ENCODE measurements at regions not wholly inside any gene's neighbourhood (a gene's known extent, or its start where the extent isn't known, plus 50 kb on each side); places are given as distances from the start of the nearest gene placed in this dataset.

DNA sequence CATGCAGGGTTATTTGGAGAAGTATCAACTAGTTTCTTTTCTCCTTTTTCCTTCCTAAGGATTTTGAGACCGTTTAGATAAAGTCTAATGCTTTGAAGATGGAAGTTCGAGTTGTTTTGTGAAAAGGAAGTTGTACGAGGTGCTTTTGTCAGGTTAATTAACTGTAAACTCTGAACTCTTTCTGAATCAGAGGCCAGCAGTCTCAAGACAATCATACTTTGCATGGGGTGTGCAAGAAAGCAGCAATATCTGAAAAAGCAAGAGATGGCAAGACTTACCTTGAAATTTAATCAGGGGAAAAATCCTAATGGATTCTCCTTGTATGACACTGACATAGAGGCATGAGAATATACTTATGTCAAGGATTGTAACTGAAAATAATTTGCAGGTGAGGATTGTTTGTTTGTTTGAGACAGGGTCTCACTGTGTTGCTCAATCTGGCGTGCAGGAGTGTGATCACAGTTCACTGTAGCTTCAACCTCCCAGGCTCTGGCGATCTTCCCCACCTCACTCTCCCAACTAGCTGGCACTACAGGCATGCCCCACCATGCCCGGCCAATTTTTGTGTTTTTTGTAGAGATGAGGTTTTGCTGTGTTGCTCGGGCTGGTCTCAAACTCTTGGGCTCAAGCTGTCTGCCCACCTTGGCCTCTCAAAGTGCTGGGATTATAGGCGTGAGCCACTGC lies 170.2 kb upstream of the HMGA2 start:
- H2AFZ ChIP-seq (ENCODE audit: low read depth), result peak overlapping the region; percentile 70
- H3K4me2 ChIP-seq, result peak overlapping the region; percentile 41
- 36% methylated on average over 8 of the region's 8 CpGs for WGBS (ENCODE audit: low lambda C conversion rate)

DNA sequence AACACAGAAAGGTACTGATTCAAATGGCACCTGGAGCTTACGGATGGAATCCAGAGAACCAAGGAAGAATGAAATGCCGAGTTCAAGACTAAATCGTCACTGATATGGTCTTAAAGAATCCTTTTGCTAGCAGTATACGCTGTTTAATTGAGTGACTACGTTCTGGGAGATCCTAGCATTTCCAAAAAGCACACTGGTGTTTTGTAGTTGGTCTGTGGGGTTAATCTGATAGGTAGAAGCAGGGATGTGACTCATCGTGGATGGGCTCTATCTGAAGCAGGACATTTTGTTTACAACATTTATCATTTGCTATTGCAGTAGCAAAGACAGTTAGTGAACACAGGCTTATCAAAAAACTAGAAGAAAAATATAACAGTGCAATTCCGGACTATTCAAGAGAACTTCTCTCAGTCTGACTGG lies 169.2 kb upstream of the HMGA2 start:
- H3K36me3 ChIP-seq (replicated peaks in 1 of 2; ENCODE audit: control insufficient read depth in 1 of 2, insufficient read depth in 2 of 2, low read length in 1 of 2), result no peaks in the 10 kb centered on the region
- H3K4me3 ChIP-seq (ENCODE audit: low read depth in 2 of 2, low read length in 1 of 2), result peak overlapping the region in 1 of 2 experiments; percentile 2; a peak in 1 of 4 replicates
- H3K27ac ChIP-seq (ENCODE audit: low read depth in 2 of 2, low read length in 1 of 2), result peak overlapping the region; percentile 82 to 97
- 11% methylated on average over 7 of the region's 7 CpGs for WGBS (ENCODE audit: low lambda C conversion rate)
- ChIA-PET POLR2A (no interaction called here), CTCF (no interaction called here)
- no peaks in the 10 kb centered on the region for H3K9me2 ChIP-seq
- H3K79me2 ChIP-seq (ENCODE audit: insufficient read depth), result peaks cover 31% of the 10 kb centered on the region
- no peak overlapping the region; the same call in 1 of the 2 replicates for H2AFZ ChIP-seq (ENCODE audit: low read depth)
- no peaks in the 10 kb centered on the region for H3K9me3 ChIP-seq
- H3K4me2 ChIP-seq, result peak overlapping the region; percentile 41
- DNase-seq, result no peak
- peaks cover 0 to 52% of the 10 kb centered on the region in 2 experiments; a peak in 3 of 4 replicates for H3K4me1 ChIP-seq (ENCODE audit: control insufficient read depth in 1 of 2, insufficient read depth in 2 of 2, low read depth in 1 of 2, low read length in 1 of 2)
- peak overlapping the region; percentile 70 for H3K9ac ChIP-seq
- H3K27me3 ChIP-seq (ENCODE audit: insufficient read depth), result no peaks in the 10 kb centered on the region
- peaks cover 51% of the 10 kb centered on the region for H3F3A ChIP-seq (replicated peaks; ENCODE audit: insufficient read depth)
- H4K20me1 ChIP-seq (ENCODE audit: insufficient read depth), result no peaks in the 10 kb centered on the region
- TF ChIP-seq, protein P1, sequence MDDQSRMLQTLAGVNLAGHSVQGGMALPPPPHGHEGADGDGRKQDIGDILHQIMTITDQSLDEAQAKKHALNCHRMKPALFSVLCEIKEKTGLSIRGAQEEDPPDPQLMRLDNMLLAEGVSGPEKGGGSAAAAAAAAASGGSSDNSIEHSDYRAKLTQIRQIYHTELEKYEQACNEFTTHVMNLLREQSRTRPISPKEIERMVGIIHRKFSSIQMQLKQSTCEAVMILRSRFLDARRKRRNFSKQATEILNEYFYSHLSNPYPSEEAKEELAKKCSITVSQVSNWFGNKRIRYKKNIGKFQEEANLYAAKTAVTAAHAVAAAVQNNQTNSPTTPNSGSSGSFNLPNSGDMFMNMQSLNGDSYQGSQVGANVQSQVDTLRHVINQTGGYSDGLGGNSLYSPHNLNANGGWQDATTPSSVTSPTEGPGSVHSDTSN (IDR thresholded peaks at IDR 0.05), result peak; percentile 79
- TF ChIP-seq MXI1 (IDR thresholded peaks at IDR 0.05; ENCODE audit: low read depth, low read length), result no peak
- TF ChIP-seq, protein P2, sequence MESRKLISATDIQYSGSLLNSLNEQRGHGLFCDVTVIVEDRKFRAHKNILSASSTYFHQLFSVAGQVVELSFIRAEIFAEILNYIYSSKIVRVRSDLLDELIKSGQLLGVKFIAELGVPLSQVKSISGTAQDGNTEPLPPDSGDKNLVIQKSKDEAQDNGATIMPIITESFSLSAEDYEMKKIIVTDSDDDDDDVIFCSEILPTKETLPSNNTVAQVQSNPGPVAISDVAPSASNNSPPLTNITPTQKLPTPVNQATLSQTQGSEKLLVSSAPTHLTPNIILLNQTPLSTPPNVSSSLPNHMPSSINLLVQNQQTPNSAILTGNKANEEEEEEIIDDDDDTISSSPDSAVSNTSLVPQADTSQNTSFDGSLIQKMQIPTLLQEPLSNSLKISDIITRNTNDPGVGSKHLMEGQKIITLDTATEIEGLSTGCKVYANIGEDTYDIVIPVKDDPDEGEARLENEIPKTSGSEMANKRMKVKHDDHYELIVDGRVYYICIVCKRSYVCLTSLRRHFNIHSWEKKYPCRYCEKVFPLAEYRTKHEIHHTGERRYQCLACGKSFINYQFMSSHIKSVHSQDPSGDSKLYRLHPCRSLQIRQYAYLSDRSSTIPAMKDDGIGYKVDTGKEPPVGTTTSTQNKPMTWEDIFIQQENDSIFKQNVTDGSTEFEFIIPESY (IDR thresholded peaks at IDR 0.05; ENCODE audit: borderline replicate concordance, low read depth), result no peak
- TF ChIP-seq JUND (IDR thresholded peaks at IDR 0.05), result peak; percentile 79
- TF ChIP-seq RXRA (IDR thresholded peaks at IDR 0.05; ENCODE audit: borderline replicate concordance, low read depth), result peak; percentile 24; the same call in 1 of the 2 replicates
- TF ChIP-seq, protein P3, sequence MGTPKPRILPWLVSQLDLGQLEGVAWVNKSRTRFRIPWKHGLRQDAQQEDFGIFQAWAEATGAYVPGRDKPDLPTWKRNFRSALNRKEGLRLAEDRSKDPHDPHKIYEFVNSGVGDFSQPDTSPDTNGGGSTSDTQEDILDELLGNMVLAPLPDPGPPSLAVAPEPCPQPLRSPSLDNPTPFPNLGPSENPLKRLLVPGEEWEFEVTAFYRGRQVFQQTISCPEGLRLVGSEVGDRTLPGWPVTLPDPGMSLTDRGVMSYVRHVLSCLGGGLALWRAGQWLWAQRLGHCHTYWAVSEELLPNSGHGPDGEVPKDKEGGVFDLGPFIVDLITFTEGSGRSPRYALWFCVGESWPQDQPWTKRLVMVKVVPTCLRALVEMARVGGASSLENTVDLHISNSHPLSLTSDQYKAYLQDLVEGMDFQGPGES (IDR thresholded peaks at IDR 0.05; ENCODE audit: low read depth, low read length), result no peak
- no peak for TF ChIP-seq SIN3A (IDR thresholded peaks at IDR 0.05; ENCODE audit: borderline replicate concordance, low read depth, low read length)
- 0 out of 2 replicates have a peak, but pooled peaks have one; percentile 15 for TF ChIP-seq TEAD4 (IDR thresholded peaks at IDR 0.05; ENCODE audit: borderline replicate concordance, insufficient read depth)
- TF ChIP-seq YY1 (IDR thresholded peaks at IDR 0.05; ENCODE audit: low read depth), result peak; percentile 60; the same call in 1 of the 2 replicates
- TF ChIP-seq POLR2AphosphoS5 (IDR thresholded peaks at IDR 0.05; ENCODE audit: low read depth, low read length), result peak; percentile 47; the same call in 1 of the 2 replicates
- peak; percentile 62 for TF ChIP-seq TCF12 (IDR thresholded peaks at IDR 0.05)
- TF ChIP-seq GABPA (IDR thresholded peaks at IDR 0.05; ENCODE audit: low read depth), result no peak
- TF ChIP-seq, protein P4, sequence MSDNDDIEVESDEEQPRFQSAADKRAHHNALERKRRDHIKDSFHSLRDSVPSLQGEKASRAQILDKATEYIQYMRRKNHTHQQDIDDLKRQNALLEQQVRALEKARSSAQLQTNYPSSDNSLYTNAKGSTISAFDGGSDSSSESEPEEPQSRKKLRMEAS (IDR thresholded peaks at IDR 0.05; ENCODE audit: low read depth), result 0 out of 2 replicates have a peak, but pooled peaks have one; percentile 25
- TF ChIP-seq, protein P5, sequence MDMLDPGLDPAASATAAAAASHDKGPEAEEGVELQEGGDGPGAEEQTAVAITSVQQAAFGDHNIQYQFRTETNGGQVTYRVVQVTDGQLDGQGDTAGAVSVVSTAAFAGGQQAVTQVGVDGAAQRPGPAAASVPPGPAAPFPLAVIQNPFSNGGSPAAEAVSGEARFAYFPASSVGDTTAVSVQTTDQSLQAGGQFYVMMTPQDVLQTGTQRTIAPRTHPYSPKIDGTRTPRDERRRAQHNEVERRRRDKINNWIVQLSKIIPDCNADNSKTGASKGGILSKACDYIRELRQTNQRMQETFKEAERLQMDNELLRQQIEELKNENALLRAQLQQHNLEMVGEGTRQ (IDR thresholded peaks at IDR 0.05; ENCODE audit: borderline replicate concordance, low read depth, low read length), result no peak
- TF ChIP-seq FOSL2 (IDR thresholded peaks at IDR 0.05; ENCODE audit: borderline replicate concordance, low read depth), result peak; percentile 85; the same call in 1 of the 2 replicates

More for the DNA sequence above, 170.2 kb upstream of the HMGA2 start:
- H3K4me3 ChIP-seq (ENCODE audit: low read depth in 2 of 2, low read length in 1 of 2), result no peak overlapping the region; a peak in 1 of 4 replicates
- peak overlapping the region; percentile 82 to 97; a peak in 3 of 4 replicates for H3K27ac ChIP-seq (ENCODE audit: low read depth in 2 of 2, low read length in 1 of 2)
- no peaks in the 10 kb centered on the region for H3K9me3 ChIP-seq
- H3F3A ChIP-seq (replicated peaks; ENCODE audit: insufficient read depth), result peaks cover 60% of the 10 kb centered on the region
- no peaks in the 10 kb centered on the region for H3K9me2 ChIP-seq
- peak overlapping the region; percentile 70 for H3K9ac ChIP-seq
- no peak for DNase-seq
- CTCF ChIA-PET, result no interaction called here
- peaks cover 0 to 61% of the 10 kb centered on the region in 2 experiments; a peak in 3 of 4 replicates for H3K4me1 ChIP-seq (ENCODE audit: control insufficient read depth in 1 of 2, insufficient read depth in 2 of 2, low read depth in 1 of 2, low read length in 1 of 2)
- H3K36me3 ChIP-seq (replicated peaks in 1 of 2; ENCODE audit: control insufficient read depth in 1 of 2, insufficient read depth in 2 of 2, low read length in 1 of 2), result no peaks in the 10 kb centered on the region
- H3K27me3 ChIP-seq (ENCODE audit: insufficient read depth), result no peaks in the 10 kb centered on the region
- POLR2A ChIA-PET, result no interaction called here
- no peaks in the 10 kb centered on the region for H4K20me1 ChIP-seq (ENCODE audit: insufficient read depth)
- TF ChIP-seq SMC3 (IDR thresholded peaks at IDR 0.05; ENCODE audit: low read depth, low read length) (no peak), NFIC (IDR thresholded peaks at IDR 0.05; ENCODE audit: borderline replicate concordance) (0 out of 2 replicates have a peak, but pooled peaks have one; percentile 13), YY1 (IDR thresholded peaks at IDR 0.05; ENCODE audit: low read depth) (0 out of 2 replicates have a peak, but pooled peaks have one; percentile 31)
- TF ChIP-seq, protein P6, sequence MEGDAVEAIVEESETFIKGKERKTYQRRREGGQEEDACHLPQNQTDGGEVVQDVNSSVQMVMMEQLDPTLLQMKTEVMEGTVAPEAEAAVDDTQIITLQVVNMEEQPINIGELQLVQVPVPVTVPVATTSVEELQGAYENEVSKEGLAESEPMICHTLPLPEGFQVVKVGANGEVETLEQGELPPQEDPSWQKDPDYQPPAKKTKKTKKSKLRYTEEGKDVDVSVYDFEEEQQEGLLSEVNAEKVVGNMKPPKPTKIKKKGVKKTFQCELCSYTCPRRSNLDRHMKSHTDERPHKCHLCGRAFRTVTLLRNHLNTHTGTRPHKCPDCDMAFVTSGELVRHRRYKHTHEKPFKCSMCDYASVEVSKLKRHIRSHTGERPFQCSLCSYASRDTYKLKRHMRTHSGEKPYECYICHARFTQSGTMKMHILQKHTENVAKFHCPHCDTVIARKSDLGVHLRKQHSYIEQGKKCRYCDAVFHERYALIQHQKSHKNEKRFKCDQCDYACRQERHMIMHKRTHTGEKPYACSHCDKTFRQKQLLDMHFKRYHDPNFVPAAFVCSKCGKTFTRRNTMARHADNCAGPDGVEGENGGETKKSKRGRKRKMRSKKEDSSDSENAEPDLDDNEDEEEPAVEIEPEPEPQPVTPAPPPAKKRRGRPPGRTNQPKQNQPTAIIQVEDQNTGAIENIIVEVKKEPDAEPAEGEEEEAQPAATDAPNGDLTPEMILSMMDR (IDR thresholded peaks at IDR 0.05), result no peak
- peaks cover 32% of the 10 kb centered on the region for H3K79me2 ChIP-seq (ENCODE audit: insufficient read depth)

Data from SK-N-SH (cell line).